ENCODE measurements at regions not wholly inside any gene's neighbourhood (a gene's known extent, or its start where the extent isn't known, plus 50 kb on each side); places are given as distances from the start of the nearest gene placed in this dataset.

- 78 to 100% methylated on average over 3 of the region's 3 CpGs for WGBS, 2 donors (ENCODE audit: low coverage in 1 of 2)
- TF ChIP-seq EP300 (IDR thresholded peaks at IDR 0.05) (no peak), POLR2A (IDR thresholded peaks at IDR 0.05) (no peak), POLR2AphosphoS5 (IDR thresholded peaks at IDR 0.05) (no peak)
- TF ChIP-seq, protein P1, sequence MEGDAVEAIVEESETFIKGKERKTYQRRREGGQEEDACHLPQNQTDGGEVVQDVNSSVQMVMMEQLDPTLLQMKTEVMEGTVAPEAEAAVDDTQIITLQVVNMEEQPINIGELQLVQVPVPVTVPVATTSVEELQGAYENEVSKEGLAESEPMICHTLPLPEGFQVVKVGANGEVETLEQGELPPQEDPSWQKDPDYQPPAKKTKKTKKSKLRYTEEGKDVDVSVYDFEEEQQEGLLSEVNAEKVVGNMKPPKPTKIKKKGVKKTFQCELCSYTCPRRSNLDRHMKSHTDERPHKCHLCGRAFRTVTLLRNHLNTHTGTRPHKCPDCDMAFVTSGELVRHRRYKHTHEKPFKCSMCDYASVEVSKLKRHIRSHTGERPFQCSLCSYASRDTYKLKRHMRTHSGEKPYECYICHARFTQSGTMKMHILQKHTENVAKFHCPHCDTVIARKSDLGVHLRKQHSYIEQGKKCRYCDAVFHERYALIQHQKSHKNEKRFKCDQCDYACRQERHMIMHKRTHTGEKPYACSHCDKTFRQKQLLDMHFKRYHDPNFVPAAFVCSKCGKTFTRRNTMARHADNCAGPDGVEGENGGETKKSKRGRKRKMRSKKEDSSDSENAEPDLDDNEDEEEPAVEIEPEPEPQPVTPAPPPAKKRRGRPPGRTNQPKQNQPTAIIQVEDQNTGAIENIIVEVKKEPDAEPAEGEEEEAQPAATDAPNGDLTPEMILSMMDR (IDR thresholded peaks at IDR 0.05) = no peak
- Histone ChIP-seq H3K9me3 (no peaks in the 10 kb centered on the region), H3K36me3 (no peaks in the 10 kb centered on the region), H3K27me3 (no peaks in the 10 kb centered on the region), H3K4me1 (peaks cover 0 to 12% (median 0%) of the 10 kb centered on the region in 3 donors), H3K27ac (no peak overlapping the region), H3K4me3 (no peak overlapping the region)
- no peak for ATAC-seq
Measured at GRCh38 chr5:89041976-89042375, 159.0 kb upstream of the MEF2C start.

DNA sequence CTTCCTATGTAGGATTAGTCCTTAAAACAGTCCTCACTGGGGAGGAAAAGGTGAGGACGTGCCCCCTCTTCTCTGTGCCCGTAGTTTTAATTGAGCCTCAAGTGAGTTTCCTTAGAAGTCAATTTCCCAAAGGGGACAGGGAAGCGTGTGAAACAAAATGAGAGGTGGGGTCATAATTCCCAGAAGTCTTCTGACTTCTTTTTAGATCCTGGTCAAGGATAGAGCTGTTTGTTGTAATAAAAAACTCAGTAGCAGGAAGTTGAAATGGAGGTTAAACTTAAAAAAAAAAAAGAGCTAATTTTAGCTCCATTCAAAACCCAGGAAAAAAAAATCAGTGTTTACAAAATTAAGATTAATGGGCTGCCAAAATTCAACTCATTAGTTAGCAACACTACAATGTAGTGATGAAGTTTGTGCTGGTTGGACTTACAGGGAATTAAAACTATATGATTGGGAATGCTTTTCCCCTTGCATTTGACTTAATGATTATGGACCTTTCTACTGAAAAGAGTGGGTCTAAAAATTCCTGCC lies 158.3 kb upstream of the MEF2C start:
- WGBS, 2 donors (ENCODE audit: low coverage in 1 of 2) = 71 to 93% methylated on average over 2 to 3 of the region's 3 CpGs
- ATAC-seq = no peak
- no peak overlapping the region for H3K27ac ChIP-seq
- no peak overlapping the region for H3K4me3 ChIP-seq
- H3K9me3 ChIP-seq = no peaks in the 10 kb centered on the region
- H3K4me1 ChIP-seq = peaks cover 0 to 12% (median 0%) of the 10 kb centered on the region in 3 donors
- TF ChIP-seq EP300 (IDR thresholded peaks at IDR 0.05) (no peak), POLR2A (IDR thresholded peaks at IDR 0.05) (no peak), POLR2AphosphoS5 (IDR thresholded peaks at IDR 0.05) (no peak)
- TF ChIP-seq, protein P1 (IDR thresholded peaks at IDR 0.05) = no peak
- H3K27me3 ChIP-seq = no peaks in the 10 kb centered on the region
- no peaks in the 10 kb centered on the region for H3K36me3 ChIP-seq

GRCh38 chr5:89036704-89037489 lies 153.9 kb upstream of the MEF2C start:
- Histone ChIP-seq H3K4me3 (no peak overlapping the region), H3K36me3 (no peaks in the 10 kb centered on the region), H3K9me3 (no peaks in the 10 kb centered on the region), H3K27me3 (no peaks in the 10 kb centered on the region), H3K27ac (peak overlapping the region in 1 of 4 donors; percentile 14), H3K4me1 (peaks cover 0 to 11% (median 0%) of the 10 kb centered on the region in 3 donors)
- TF ChIP-seq, protein P1 (IDR thresholded peaks at IDR 0.05) = no peak
- TF ChIP-seq POLR2AphosphoS5 (IDR thresholded peaks at IDR 0.05) (no peak), EP300 (IDR thresholded peaks at IDR 0.05) (no peak), POLR2A (IDR thresholded peaks at IDR 0.05) (no peak)
- no peak for ATAC-seq
- 68 to 80% methylated on average over 7 to 8 of the region's 8 CpGs for WGBS, 2 donors (ENCODE audit: low coverage in 1 of 2)

GRCh38 chr5:89036166-89036565 lies 153.2 kb upstream of the MEF2C start:
- H3K9me3 ChIP-seq = no peaks in the 10 kb centered on the region

More at GRCh38 chr5:89036166-89036565, 153.2 kb upstream of the MEF2C start:
- Histone ChIP-seq H3K4me3 (no peak overlapping the region), H3K4me1 (peaks cover 0 to 4% (median 0%) of the 10 kb centered on the region in 3 donors), H3K36me3 (no peaks in the 10 kb centered on the region), H3K27me3 (no peaks in the 10 kb centered on the region), H3K27ac (no peak overlapping the region)
- no peak for ATAC-seq
- 71 to 98% methylated on average over 5 of the region's 6 CpGs for WGBS, 2 donors (ENCODE audit: low coverage in 1 of 2)
- TF ChIP-seq EP300 (IDR thresholded peaks at IDR 0.05) = no peak
- no peak for TF ChIP-seq POLR2A (IDR thresholded peaks at IDR 0.05)
- no peak for TF ChIP-seq POLR2AphosphoS5 (IDR thresholded peaks at IDR 0.05)
- TF ChIP-seq, protein P1 (IDR thresholded peaks at IDR 0.05) = no peak
